ENCODE measurements at regions not wholly inside any gene's neighbourhood (a gene's known extent, or its start where the extent isn't known, plus 50 kb on each side); places are given as distances from the start of the nearest gene placed in this dataset.

DNA sequence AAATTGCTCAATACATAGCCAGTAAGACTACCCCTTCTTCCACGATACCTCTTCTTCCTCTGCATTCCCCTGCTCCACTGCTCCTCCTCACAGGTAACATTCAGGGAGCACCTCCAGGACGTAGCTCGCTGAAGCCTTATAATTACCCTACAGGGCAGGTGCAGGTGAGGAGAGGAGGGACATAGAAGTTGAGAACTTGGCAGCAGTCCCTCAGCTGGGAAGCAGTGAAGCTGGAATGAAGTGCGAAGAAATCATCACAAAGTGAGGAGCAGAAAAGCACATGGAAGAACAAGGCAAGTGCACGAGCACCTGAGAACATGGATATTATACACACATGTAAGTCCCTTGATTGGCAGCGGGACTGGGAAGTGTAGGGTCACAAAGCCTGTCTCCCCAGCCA lies 118.2 kb downstream of the HSD17B3 start:
- DNase-seq (ENCODE audit: low read depth, low spot score), result no peak

DNA sequence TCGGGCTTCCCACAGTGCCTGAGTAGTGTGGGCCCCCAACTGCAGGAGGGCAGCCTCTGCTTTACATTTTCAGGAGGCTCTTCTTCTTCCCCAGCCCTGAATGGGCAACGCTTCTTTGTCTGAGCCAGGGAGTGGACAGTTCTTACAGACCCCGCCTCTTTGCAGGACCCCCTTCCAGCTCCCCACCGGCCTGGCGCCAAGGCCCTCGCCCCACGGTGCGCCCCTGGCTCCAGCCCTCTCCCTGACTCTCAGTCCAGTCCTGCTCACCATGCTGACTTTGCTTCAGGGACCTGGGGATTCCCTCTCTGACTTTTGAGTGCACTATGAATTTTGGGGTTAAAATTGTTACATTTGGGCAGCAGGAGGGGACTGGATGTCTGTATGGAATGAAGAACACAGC lies 123.8 kb downstream of the HSD17B3 start:
- DNase-seq (ENCODE audit: low read depth, low spot score), result no peak

DNA sequence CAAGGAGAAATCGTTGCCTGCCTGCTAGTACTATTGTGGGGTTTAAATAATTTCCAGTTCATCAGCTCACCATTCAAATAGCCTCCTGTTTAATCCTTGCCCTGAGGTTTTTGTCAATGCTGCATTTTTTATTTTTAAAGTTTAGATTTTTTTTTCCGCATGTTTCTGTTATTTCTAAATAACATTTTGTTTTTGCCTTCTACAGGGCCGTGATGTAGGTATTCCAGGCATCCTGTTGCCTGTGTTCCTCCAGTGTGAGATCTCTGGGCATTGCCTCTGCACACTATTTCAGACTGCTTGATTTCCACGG lies 124.3 kb downstream of the HSD17B3 start:
- DNase-seq (ENCODE audit: low read depth, low spot score), result no peak

DNA sequence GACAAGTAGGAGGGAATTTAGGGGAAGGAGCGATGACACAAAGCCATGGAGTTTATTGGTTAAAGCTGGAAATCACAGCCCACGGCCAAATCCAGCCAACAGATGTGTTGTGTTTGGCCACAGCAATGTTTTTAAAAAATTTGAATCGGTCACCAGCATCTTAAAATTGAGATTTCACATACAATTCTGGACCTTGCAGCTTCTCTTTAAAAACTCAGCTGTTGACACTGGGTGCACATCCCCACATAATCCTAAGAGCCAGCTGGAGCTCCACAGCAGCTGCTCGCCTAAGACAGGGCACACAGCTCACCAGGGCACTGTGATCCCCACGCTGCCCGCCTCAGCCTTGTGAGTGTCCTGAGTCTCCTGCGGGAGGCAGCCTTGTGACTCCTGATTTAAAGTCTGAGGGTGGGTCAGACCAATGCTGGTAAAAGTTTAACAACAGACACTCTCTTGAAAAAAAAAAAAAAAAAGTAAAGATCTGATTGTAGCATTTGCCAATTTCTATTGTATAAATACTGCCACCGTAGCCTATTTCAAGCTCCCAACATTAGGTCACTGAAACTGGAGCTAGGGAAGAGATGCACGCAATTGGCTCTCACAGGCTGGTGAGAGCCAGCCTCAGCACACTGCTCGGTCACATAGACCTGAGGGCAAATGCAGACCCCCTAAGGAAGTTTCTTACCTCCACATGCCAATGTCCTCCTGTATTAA lies 124.8 kb downstream of the HSD17B3 start:
- no peak for DNase-seq (ENCODE audit: low read depth, low spot score)

DNA sequence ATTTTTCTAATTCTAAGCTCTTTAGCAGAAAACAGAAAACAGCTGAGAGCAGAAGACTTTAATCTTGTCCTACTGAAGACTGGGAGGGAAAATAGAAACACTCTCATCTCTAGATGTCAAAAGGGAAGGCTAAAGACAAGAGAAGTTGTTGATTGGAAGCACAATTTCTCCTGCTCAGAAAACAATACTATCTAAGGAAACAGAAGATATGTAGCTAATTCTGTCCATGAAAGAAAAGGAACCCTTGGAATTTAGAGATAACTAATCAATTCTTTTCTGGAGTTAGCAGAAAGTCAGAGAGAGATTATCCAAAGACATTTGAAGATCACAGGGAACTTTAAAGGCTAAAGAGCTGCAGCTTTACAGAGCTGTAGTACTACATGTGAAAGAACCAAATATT lies 126.2 kb downstream of the HSD17B3 start:
- DNase-seq (ENCODE audit: low read depth, low spot score), result no peak

DNA sequence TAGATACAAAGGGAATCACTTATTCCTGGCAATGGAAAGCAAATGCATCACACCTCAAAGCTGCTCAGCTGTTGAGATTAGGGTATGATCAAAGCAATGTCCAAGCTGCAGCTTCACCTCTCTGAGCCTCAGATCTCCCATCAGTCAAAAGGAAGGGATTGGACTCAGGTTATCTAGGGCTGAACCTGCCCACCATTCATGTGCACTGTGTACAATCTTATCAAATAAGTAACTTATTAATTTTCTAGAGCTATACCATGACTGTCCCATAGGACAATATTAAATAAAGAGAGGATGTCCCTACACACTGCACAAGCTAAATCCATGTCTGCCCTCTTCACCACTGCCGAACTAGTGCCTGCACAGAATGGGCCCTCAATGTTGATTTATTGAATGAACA lies 127.0 kb downstream of the HSD17B3 start:
- no peak for DNase-seq (ENCODE audit: low read depth, low spot score)

DNA sequence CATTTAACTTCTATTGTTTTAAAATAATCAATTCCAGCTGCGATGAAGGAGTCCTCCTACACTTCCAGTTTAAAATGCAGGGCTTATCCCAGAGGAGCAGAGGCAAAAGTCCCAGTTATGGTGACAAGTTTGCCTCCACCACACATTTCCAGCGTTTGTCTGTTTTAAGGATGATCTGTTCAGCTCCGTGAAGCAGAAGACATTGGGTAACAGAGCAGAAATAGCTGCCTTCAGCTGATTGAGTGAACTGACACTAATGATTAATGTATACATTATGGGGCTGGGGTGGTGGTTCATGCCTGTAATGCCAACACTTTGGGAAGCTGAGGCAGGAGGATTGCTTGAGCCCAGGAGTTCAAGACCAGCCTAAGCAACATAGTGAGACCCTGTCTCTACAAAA lies 127.6 kb downstream of the HSD17B3 start:
- DNase-seq (ENCODE audit: low read depth, low spot score), result no peak

DNA sequence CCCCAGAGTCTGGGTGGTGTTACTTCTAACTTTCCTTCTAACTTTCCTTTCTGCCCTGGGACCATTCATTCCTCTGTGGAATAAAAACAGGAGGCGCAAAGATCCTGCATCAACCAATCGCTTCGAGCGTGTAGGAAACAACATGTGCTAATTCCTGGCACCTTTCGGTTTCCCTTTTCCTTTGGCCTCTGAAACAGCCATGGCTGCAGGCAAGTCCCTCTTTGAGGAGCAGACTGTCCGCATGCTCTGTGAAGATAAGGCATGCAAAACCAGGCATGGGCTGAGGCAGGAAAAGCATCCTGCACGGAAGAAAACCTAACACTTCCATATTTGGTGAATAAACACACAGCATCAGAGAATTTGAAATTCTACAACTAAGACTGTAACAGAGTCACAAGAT lies 128.3 kb downstream of the HSD17B3 start:
- no peak for DNase-seq (ENCODE audit: low read depth, low spot score)

DNA sequence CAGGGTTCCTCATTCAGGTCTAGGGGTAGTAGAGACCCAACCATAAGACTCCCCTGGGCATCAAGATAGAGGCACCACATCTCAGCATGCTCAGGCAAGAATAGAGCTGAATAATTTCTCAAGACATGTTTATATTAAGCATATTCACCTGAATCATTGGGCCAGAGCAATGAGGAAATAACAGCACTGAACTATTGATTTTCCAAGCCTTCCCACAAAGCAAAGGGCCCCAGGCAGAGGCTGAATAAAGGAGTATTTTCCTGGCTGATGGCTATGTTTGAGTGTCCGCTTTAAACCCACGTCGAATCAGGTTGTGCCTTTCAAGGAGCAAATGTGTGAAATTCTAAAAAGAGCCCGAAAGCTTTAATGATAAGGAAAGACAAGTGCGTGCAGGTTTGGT lies 129.2 kb downstream of the HSD17B3 start:
- DNase-seq (ENCODE audit: low read depth, low spot score), result no peak

DNA sequence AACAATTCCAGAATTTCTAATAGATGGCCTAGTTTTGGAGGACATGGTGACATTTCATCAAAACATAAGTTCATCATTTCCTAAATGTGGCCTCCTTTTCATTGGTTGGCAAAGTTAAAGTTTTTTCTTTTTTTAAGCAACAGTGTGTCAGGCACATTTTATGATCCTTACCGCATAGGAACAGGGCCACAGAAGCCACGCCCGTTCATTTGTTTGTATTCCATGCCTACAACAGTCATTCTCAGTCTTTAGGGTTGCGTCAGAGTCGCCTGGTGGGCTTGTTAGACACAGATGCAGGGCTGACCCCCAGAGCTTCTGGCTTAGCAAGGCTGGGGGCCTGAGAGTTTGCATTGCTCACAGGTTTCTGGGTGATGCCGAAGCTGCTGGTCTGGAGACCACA lies 130.2 kb downstream of the HSD17B3 start:
- DNase-seq (ENCODE audit: low read depth, low spot score), result no peak

DNA sequence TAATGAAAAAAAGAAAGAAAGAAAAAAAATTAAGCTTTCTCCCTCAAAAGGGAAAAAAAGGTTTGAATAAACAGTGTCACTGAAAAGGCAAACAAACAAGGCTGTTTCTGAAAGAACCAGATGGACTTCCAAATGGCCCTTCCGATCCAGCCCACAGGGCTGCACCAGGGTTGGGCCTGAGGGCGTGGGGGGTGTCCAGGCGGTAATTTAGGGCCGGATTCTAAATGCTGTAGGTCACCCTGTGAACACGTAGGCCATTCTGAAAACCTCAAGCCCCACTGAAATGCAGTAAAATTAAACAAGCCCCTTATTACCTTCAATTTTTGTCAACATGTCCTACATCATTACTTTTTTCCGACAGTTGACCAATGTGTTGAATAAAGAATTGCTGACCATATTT lies 132.1 kb downstream of the HSD17B3 start:
- DNase-seq (ENCODE audit: low read depth, low spot score), result no peak

DNA sequence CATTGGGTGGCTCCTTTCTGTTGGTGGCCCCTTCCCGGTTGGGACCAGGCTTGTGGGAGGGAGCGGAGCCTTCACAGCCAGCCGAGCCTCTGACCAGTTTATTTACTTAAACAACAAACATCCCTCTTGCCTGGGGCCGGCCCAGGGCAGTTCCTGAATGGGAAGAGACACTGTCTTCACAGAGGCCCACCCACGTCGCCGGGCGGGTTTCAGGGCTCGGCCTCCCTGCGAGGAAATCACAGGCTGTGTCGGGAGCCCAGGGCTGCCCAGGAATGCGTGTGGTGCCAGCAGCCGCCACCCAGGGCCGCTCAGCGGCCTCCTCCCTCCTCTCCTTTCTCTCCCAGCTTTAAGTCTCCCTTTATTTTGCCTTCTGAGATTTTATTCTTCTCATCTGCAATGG lies 132.5 kb downstream of the HSD17B3 start:
- DNase-seq (ENCODE audit: low read depth, low spot score), result no peak

DNA sequence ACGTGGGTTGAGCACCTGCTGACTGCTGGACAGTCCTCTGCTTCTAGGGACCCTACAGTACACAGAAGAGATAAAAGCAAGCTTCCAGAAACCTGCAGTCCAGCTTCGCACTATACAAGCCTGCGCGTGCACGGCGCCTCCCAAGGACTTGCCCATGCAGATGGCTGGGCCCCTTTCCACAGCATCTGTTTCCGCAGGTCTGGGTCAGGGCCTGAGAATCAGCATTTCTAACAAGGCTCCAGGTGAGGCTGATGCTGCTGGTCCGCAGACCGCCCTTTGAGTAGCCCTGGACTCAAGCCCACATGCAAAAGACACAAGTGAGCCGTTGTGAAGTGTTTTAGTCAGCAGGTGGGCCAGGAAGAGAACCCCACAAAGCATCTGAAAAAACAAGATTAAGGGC lies 133.1 kb downstream of the HSD17B3 start:
- DNase-seq (ENCODE audit: low read depth, low spot score), result no peak

DNA sequence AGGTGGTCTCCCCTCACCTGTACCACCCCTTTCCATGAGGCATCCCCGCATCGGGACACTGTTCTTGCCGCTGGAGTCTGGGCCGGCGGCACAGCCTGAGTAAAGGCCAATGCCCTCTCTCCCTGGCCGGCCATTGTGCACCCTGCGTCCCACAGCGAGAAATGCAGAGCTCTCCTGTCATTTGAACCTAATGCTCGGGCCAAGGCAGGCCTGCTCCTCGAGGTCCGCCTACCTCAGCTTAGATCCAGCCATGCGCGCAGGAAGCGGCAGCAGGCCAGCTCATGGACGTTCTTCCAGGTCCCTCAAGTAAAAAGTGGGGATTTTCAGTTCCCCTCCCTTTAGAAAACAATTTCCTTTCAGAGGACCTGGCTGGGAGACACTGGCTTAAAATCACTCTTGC lies 135.0 kb downstream of the HSD17B3 start:
- no peak for DNase-seq (ENCODE audit: low read depth, low spot score)

DNA sequence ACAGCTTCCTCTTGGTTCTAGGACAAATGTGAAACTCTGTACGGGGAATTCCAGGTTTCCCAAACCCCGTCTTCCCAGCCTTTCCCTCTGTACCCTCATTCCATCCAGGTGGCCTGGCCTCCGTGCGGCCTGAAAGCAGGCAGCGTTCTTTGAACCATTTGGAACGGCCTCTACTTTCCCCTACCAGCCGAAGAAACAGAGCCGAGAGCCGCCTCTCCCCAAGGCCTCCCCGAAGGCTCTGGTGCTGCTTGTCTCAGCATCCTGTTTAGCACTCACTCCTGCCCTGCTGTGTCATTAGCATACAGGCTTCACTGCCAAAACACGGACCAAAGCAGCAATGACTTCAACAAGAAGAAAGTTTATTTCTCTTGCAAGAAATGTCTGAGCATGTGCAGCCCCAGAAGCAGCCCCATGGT lies 137.7 kb downstream of the HSD17B3 start:
- no peak for DNase-seq (ENCODE audit: low read depth, low spot score)

DNA sequence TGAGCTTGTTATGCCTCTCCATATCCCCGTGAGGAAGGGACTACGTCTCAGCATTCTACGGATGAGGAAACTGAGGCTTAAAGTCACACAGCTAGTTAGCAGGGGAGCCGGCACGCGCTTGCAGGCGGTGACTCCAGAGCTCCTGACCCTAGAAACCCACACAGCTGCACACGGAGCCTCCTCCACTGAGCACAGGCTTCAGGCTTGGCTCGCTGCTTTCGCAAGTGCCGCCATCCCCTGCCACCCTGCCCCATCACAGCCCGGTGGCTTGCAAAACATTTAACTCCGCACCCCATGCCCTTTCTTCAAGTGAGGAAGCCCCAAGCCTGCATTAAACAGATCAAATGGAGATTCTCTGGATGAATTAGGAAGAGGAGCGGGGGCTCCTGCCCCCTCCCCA lies 138.3 kb downstream of the HSD17B3 start:
- no peak for DNase-seq (ENCODE audit: low read depth, low spot score)

DNA sequence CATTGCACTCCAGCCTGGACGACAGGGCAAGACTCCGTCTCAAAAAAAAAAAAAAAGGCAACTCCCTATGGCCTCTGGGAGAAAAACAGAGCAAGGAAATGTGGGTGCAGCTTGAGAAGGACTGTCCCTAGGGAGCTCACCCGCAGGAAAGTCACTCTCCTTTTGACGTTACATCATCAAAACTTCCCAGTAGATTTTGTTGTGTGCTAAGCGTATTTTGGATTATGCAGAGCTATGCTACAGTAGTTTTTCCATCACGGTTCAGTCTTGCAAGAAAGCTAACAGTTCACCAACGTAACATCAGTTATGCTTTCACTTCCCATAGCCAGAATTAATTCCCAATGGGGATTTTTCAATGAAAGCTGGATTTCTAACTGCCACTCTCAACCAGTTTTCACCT lies 138.8 kb downstream of the HSD17B3 start:
- no peak for DNase-seq (ENCODE audit: low read depth, low spot score)

DNA sequence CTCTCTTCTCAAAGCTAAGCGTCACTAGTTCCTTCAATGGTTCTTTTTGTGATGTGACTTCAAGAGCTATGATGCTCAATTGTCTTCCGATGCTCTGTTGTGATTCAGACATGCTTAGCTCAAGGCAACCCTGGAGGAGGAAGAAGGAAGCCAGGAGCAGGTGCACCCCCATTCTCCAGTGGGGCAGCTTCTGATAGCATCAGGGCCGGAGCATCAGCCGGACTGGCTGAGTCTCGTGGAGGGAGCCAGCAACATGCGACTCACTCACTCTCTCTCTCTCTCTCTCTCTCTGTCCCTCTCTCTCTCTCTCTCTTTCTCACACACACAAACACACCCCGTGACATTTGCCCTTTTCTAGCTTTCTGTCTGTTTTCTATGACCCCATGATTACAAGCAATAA lies 140.2 kb downstream of the HSD17B3 start:
- DNase-seq (ENCODE audit: low read depth, low spot score), result no peak

DNA sequence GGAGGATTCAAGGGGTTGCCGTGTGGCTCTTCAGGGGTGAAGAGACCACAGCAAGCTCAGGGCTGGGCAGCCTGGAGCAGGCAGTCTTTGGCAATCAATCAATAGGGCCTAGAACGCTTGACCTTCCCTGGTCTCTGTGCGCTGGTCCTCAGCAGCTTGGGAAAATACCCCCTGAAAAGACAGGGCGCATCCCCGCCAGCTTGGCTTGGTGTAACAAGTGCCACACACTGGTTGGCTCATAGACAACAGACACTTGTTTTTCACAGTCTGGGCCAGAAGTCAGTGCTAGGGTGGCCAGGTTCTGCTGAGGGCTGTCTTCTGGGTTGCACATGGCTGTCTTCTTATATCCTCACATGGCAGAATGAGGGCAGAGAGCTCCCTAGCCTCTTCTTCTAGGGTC lies 141.1 kb downstream of the HSD17B3 start:
- no peak for DNase-seq (ENCODE audit: low read depth, low spot score)

DNA sequence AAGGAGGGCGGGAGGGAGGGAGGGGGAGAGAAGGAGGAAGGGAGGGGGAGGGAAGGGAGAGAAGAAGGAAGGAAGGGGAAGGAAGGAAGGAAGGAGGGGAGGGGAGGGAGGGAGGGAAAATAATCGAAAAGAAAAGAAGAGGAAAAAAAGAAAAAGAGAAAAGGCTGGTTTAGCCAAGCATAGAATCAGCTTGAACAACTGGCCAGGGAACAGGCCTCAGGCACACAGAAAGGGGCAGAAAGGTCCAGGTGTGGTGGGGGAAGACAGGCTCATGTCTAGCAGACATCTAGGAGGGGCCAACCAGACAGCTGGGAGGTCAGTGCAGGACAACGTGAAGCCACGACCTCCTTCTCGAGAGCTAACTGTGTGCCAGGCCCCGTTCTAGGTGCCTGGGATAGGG lies 141.8 kb downstream of the HSD17B3 start:
- no peak for DNase-seq (ENCODE audit: low read depth, low spot score)

DNA sequence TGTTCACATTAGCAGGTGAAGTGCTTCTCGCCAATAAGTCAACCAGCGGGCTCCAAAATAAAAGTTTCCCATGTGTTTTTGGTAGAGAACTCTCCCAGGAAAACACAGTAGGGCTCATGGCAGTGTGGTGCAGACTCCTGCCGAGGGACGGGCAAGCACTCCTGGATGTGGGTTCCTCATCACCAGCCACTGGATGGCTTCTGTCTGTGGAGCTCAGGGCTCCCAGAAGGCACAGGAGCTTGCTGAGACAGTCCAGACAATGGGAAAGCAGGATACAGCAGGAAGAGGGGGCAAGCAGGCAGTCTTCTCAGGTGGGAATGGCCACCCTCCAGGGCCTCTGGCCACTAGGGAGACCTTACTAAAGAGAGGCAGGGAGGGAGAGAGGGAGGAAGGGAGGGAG lies 142.4 kb downstream of the HSD17B3 start:
- DNase-seq (ENCODE audit: low read depth, low spot score), result no peak

DNA sequence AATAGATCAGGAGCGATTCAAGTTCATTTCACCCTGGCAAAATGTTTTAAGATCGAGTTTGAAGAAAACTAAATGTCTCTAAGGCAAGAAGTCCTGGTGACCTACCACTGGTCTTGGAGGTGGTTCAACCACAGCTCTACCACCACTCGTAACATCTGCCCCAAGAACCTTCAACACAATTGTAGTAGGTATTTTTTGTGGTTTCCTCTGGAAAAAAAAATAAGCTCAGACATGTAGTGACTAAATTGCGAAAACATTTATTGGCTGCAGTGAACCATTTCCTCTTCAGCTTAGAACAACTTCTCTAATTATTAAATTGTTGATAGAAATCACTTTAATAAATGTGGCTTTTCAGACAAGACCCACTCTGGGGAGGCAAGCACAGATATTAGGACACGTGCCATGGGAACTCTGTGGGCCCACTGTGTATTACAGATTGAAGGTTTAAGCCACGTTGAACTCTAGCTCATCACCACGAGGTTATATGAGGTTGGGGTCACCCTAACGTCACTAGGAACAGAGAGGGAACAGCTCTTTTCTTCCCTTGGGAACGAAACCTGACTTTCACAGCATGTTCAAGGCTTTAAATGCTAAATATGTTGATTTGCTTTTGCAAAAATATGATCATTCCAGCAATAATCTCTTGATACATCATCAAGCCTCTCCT lies 142.9 kb downstream of the HSD17B3 start:
- no peak for DNase-seq (ENCODE audit: low read depth, low spot score)

DNA sequence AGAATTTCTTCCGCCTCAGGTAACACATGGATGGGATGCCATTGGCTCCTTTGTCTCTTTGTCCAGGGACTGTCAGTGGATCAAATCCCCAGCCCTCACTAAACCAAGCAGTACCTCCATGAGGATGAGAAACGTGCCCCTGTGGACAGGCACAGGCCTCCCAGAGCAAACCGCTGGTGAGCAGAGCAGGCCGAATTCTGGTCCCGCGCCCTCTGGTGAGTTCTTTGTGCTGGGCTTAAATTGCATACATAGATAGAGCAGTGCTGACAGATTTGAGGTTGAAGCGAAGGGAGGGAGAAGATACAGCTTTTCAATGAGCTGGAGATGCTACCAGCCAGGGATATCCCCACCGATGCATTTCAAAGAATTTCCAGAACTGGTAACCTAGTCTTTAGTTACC lies 143.8 kb downstream of the HSD17B3 start:
- no peak for DNase-seq (ENCODE audit: low read depth, low spot score)

DNA sequence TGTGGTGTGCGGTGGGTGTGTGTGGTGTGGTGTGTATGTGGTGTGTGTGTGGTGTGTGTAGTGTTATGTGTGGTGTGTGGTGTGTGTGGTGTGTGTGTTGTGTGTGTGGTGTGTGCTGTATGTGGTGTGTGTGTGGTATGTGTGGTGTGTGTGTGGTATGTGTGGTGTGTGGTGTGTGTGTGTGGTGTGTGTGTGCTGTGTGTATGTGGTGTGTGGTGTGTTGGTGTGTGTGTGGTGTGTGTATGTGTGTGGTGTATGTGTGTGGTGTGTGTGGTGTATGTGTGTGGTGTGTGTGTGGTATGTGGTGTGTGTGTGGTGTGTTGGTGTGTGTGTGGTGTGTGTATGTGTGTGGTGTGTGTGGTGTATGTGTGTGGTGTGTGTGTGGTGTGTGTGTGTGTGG lies 144.3 kb downstream of the HSD17B3 start:
- no peak for DNase-seq (ENCODE audit: low read depth, low spot score)

Measured in activated naive CD8-positive, alpha-beta T cell treated with anti-CD3 and anti-CD28 coated beads, Interleukin-2, amount 50 U/mL, for 16 hours (primary cell).